ENCODE measurements at regions not wholly inside any gene's neighbourhood (a gene's known extent, or its start where the extent isn't known, plus 50 kb on each side); places are given as distances from the start of the nearest gene placed in this dataset.

GRCh38 chr16:77541165-77541564 is 106.3 kb upstream of the ADAMTS18 start:
- H3K36me3 ChIP-seq (ENCODE audit: insufficient read depth, low read length): no peaks in the 10 kb centered on the region
- no peak overlapping the region for H3K9ac ChIP-seq (ENCODE audit: low read depth, low read length, poor library complexity, severe bottlenecking)
- H3K9me2 ChIP-seq (replicated peaks; ENCODE audit: low read depth, low read length): no peaks in the 10 kb centered on the region; the same call in 1 of the 2 replicates
- H3K27me3 ChIP-seq (ENCODE audit: insufficient read depth, low read length, poor library complexity, severe bottlenecking): no peaks in the 10 kb centered on the region
- H4K20me1 ChIP-seq (ENCODE audit: insufficient read depth, low read length, poor library complexity, severe bottlenecking): no peaks in the 10 kb centered on the region
- H3F3A ChIP-seq (ENCODE audit: low read depth): no peaks in the 10 kb centered on the region
- no peak overlapping the region for H3K4me2 ChIP-seq (ENCODE audit: low read depth, low read length, poor library complexity, severe bottlenecking)
- no peak for TF ChIP-seq CTCF (conservative IDR thresholded peaks at IDR 0.05; ENCODE audit: low read length)
- no peak for TF ChIP-seq EZH2phosphoT487 (IDR thresholded peaks at IDR 0.05; ENCODE audit: borderline replicate concordance)
- H3K4me1 ChIP-seq (ENCODE audit: insufficient read depth, low read length, poor library complexity, severe bottlenecking): no peaks in the 10 kb centered on the region
- H3K4me3 ChIP-seq (ENCODE audit: low read length, poor library complexity, severe bottlenecking): no peak overlapping the region
- no peaks in the 10 kb centered on the region for H3K9me3 ChIP-seq (ENCODE audit: insufficient read depth, low read depth, low read length)
- H3K79me2 ChIP-seq (ENCODE audit: insufficient read depth, low read length): no peaks in the 10 kb centered on the region
- no peak overlapping the region for H2AFZ ChIP-seq (ENCODE audit: low read length)

DNA sequence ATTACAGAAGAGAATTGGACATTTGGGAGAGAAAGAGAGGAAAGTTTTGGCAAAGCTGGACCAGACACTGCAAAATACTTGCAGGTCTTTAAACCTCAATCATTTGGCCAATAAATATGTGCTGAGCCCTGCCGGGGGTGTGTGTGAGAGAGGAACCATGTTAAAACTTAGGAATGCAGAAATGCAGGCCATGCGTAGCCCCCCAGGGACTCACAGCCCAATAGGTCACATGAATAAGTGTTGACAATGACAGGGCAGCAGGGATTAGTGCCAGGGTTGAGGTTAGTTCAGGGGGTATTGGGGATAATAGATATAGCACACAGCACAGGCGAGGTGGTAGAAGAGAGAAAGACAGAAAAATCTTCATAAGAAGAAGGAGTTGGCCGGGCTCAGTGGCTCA is 113.3 kb upstream of the ADAMTS18 start:
- H3K9me3 ChIP-seq (ENCODE audit: insufficient read depth, low read depth, low read length): no peaks in the 10 kb centered on the region
- TF ChIP-seq EZH2phosphoT487 (IDR thresholded peaks at IDR 0.05; ENCODE audit: borderline replicate concordance): no peak
- TF ChIP-seq CTCF (conservative IDR thresholded peaks at IDR 0.05; ENCODE audit: low read length): no peak
- no peaks in the 10 kb centered on the region for H3K4me1 ChIP-seq (ENCODE audit: insufficient read depth, low read length, poor library complexity, severe bottlenecking)
- no peak overlapping the region for H2AFZ ChIP-seq (ENCODE audit: low read length)
- H3K79me2 ChIP-seq (ENCODE audit: insufficient read depth, low read length): no peaks in the 10 kb centered on the region
- H3K9me2 ChIP-seq (replicated peaks; ENCODE audit: low read depth, low read length): no peaks in the 10 kb centered on the region
- H3K9ac ChIP-seq (ENCODE audit: low read depth, low read length, poor library complexity, severe bottlenecking): no peak overlapping the region
- no peak overlapping the region for H3K4me3 ChIP-seq (ENCODE audit: low read length, poor library complexity, severe bottlenecking)
- no peaks in the 10 kb centered on the region for H3K27me3 ChIP-seq (ENCODE audit: insufficient read depth, low read length, poor library complexity, severe bottlenecking)
- H3K36me3 ChIP-seq (ENCODE audit: insufficient read depth, low read length): no peaks in the 10 kb centered on the region
- H4K20me1 ChIP-seq (ENCODE audit: insufficient read depth, low read length, poor library complexity, severe bottlenecking): no peaks in the 10 kb centered on the region
- no peaks in the 10 kb centered on the region for H3F3A ChIP-seq (ENCODE audit: low read depth)
- H3K4me2 ChIP-seq (ENCODE audit: low read depth, low read length, poor library complexity, severe bottlenecking): no peak overlapping the region

DNA sequence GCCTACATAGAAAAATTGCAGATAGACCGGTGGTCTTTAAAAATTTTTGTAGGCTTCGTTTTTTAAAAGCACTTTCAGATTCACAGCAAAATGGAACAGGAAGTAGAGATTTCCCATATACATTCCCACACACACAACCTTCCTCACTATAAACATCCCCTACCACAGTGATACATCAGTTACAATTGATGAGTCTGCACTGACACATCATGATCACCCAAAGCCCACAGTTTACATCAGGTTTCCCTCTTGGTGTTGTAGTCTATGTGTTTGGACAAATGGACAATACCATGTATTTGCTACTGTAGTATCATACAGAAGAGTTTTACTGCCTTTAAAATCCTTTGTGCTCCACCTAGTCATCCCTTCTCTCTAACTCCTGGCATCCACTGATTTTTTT is 113.9 kb upstream of the ADAMTS18 start:
- Histone ChIP-seq H3K4me1 (ENCODE audit: insufficient read depth, low read length, poor library complexity, severe bottlenecking) (no peaks in the 10 kb centered on the region), H3K9ac (ENCODE audit: low read depth, low read length, poor library complexity, severe bottlenecking) (no peak overlapping the region), H3K27me3 (ENCODE audit: insufficient read depth, low read length, poor library complexity, severe bottlenecking) (no peaks in the 10 kb centered on the region), H3K9me2 (replicated peaks; ENCODE audit: low read depth, low read length) (no peaks in the 10 kb centered on the region), H3K36me3 (ENCODE audit: insufficient read depth, low read length) (no peaks in the 10 kb centered on the region), H3K4me3 (ENCODE audit: low read length, poor library complexity, severe bottlenecking) (no peak overlapping the region), H4K20me1 (ENCODE audit: insufficient read depth, low read length, poor library complexity, severe bottlenecking) (no peaks in the 10 kb centered on the region), H3K4me2 (ENCODE audit: low read depth, low read length, poor library complexity, severe bottlenecking) (no peak overlapping the region), H3K9me3 (ENCODE audit: insufficient read depth, low read depth, low read length) (no peaks in the 10 kb centered on the region), H3K79me2 (ENCODE audit: insufficient read depth, low read length) (no peaks in the 10 kb centered on the region), H3F3A (ENCODE audit: low read depth) (no peaks in the 10 kb centered on the region), H2AFZ (ENCODE audit: low read length) (no peak overlapping the region)
- no peak for TF ChIP-seq EZH2phosphoT487 (IDR thresholded peaks at IDR 0.05; ENCODE audit: borderline replicate concordance)
- no peak for TF ChIP-seq CTCF (conservative IDR thresholded peaks at IDR 0.05; ENCODE audit: low read length)

Measured in Loucy (cell line).